SJCRH30 (cell line): ENCODE measurements at regions not wholly inside any gene's neighbourhood (a gene's known extent, or its start where the extent isn't known, plus 50 kb on each side); places are given as distances from the start of the nearest gene placed in this dataset.

ENCODE experiments used
- DNase-seq, 2 experiments: peaks; one replicate each; pipeline ENCODE4 v3.0.0-alpha.2; 2015 to 2020
- H3K27ac ChIP-seq: fragments of 250-450 bp; sonication (Bioruptor Pico); 2 replicates; pipeline ENCODE4 v1.5.1; 2020; ENCODE audit warnings: mild to moderate bottlenecking, moderate library complexity
- H3K27me3 ChIP-seq: fragments of 250-450 bp; sonication (Bioruptor Pico); 2 replicates; pipeline ENCODE4 v1.5.1; 2020; ENCODE audit warnings: mild to moderate bottlenecking, moderate library complexity
- H3K36me3 ChIP-seq: fragments of 250-450 bp; sonication (Bioruptor Pico); 2 replicates; pipeline ENCODE4 v1.5.1; 2020; ENCODE audit warnings: mild to moderate bottlenecking, moderate library complexity
- H3K4me1 ChIP-seq: fragments of 250-450 bp; sonication (Bioruptor Pico); 2 replicates; pipeline ENCODE4 v1.5.1; 2020; ENCODE audit warnings: mild to moderate bottlenecking, moderate library complexity
- H3K4me3 ChIP-seq: fragments of 250-450 bp; sonication (Bioruptor Pico); 2 replicates; pipeline ENCODE4 v1.5.1; 2020; ENCODE audit warnings: mild to moderate bottlenecking, moderate library complexity
- H3K9me3 ChIP-seq: fragments of 250-450 bp; sonication (Bioruptor Pico); replicated peaks from 2 replicates; pipeline ENCODE4 v1.5.1; 2020; ENCODE audit warnings: mild to moderate bottlenecking, moderate library complexity

- no peaks in the 10 kb centered on the region for H3K9me3 ChIP-seq
- no peaks in the 10 kb centered on the region for H3K27me3 ChIP-seq
- H3K4me1 ChIP-seq = no peaks in the 10 kb centered on the region
- no peak overlapping the region for H3K4me3 ChIP-seq
- DNase-seq = no peak
- H3K36me3 ChIP-seq = no peaks in the 10 kb centered on the region
- H3K27ac ChIP-seq = no peak overlapping the region
These were observed 221.9 kb downstream of the TSN start for GRCh38 chr2:121977326-121977725.

DNA sequence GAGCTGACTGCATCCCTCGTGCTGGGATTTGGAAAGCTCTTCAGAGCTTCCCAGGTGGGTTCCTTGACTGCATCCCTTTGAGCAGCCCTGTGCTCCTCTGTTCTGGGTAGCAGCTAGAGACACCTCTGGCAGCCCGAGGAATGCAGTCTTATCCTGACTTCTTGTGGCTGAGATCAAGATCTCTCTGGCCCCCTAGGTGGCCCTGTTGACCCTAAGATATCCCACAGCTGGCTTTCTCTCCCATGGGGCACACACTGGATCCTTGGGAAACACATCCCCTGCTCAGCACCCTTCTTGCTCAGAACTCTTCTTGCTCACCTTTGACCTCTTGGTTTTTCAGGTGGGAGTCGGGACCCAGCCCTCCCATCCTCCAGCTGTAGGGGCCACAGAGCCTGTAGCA, 237.2 kb downstream of the TSN start:
- Histone ChIP-seq H3K9me3 (no peaks in the 10 kb centered on the region), H3K36me3 (no peaks in the 10 kb centered on the region), H3K27ac (no peak overlapping the region), H3K27me3 (no peaks in the 10 kb centered on the region), H3K4me1 (no peaks in the 10 kb centered on the region), H3K4me3 (no peak overlapping the region)
- no peak for DNase-seq

- no peaks in the 10 kb centered on the region for H3K9me3 ChIP-seq
- no peaks in the 10 kb centered on the region for H3K27me3 ChIP-seq
- no peak overlapping the region for H3K4me3 ChIP-seq
- H3K36me3 ChIP-seq = no peaks in the 10 kb centered on the region
- DNase-seq = no peak
- H3K4me1 ChIP-seq = no peaks in the 10 kb centered on the region
- no peak overlapping the region for H3K27ac ChIP-seq
These were observed 238.2 kb downstream of the TSN start for GRCh38 chr2:121993682-121994081.

GRCh38 chr2:121994238-121995206, 239.1 kb downstream of the TSN start:
- Histone ChIP-seq H3K27me3 (no peaks in the 10 kb centered on the region), H3K27ac (no peak overlapping the region), H3K36me3 (no peaks in the 10 kb centered on the region), H3K9me3 (no peaks in the 10 kb centered on the region), H3K4me1 (peaks cover 5% of the 10 kb centered on the region; the same call in 1 of the 2 replicates), H3K4me3 (no peak overlapping the region)
- DNase-seq = no peak

DNA sequence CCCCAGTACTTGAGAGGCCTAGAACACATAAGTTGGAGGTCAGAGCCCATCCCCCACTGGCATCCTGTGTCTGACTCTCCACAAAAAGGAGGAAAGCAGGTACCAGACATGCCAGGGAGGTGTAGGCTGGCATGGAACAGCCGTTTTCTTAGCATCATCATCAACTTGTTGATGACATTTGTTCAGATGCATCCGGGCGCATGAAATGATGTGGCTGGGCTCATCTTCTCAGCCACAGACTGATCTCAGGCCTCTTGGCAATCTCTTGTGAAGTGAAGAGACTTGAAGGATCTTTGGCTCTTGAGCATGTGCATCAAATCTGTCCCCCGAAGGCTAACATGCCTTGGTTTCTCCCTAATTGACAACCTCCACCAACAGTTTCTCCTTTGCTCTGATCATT, 243.3 kb downstream of the TSN start:
- no peak for DNase-seq
- Histone ChIP-seq H3K27ac (no peak overlapping the region), H3K36me3 (no peaks in the 10 kb centered on the region), H3K27me3 (no peaks in the 10 kb centered on the region), H3K9me3 (no peaks in the 10 kb centered on the region), H3K4me1 (peaks cover 5% of the 10 kb centered on the region; the same call in 1 of the 2 replicates), H3K4me3 (no peak overlapping the region)

- Histone ChIP-seq H3K27me3 (no peaks in the 10 kb centered on the region), H3K27ac (no peak overlapping the region), H3K9me3 (no peaks in the 10 kb centered on the region), H3K4me1 (peaks cover 5% of the 10 kb centered on the region; the same call in 1 of the 2 replicates), H3K4me3 (no peak overlapping the region), H3K36me3 (no peaks in the 10 kb centered on the region)
- peak; percentile 68 to 82 for DNase-seq
These were observed 243.8 kb downstream of the TSN start for GRCh38 chr2:121999264-121999663.

GRCh38 chr2:122000556-122001340, 245.3 kb downstream of the TSN start:
- Histone ChIP-seq H3K36me3 (no peaks in the 10 kb centered on the region), H3K9me3 (no peaks in the 10 kb centered on the region), H3K4me1 (peaks cover 5% of the 10 kb centered on the region; the same call in 1 of the 2 replicates), H3K27ac (no peak overlapping the region), H3K4me3 (no peak overlapping the region), H3K27me3 (no peaks in the 10 kb centered on the region)
- DNase-seq = no peak

DNA sequence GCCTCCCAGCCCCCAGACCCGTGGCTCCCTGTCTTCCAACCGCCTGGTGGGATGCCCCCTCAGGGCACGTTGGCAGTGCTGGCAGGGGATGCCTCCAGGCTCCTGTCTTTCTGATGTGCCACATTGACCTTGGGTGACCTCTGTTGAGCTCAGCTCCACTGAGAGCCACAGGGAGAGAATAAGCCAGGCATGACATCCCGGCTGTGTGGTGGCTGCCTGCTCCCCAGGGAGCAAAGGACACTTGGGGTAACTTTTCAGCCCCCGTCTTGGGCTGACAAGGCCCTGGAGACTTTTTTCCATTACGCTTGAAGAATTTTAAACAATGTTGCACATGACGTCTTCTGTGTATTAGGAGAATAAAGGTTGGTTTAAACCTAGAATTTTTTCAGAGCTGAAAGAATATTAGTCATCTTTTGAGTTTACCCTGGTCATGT, 246.0 kb downstream of the TSN start:
- H3K27ac ChIP-seq = no peak overlapping the region
- no peaks in the 10 kb centered on the region for H3K36me3 ChIP-seq
- no peak overlapping the region for H3K4me3 ChIP-seq
- DNase-seq = no peak
- peaks cover 5% of the 10 kb centered on the region; the same call in 1 of the 2 replicates for H3K4me1 ChIP-seq
- H3K9me3 ChIP-seq = no peaks in the 10 kb centered on the region
- H3K27me3 ChIP-seq = no peaks in the 10 kb centered on the region

DNA sequence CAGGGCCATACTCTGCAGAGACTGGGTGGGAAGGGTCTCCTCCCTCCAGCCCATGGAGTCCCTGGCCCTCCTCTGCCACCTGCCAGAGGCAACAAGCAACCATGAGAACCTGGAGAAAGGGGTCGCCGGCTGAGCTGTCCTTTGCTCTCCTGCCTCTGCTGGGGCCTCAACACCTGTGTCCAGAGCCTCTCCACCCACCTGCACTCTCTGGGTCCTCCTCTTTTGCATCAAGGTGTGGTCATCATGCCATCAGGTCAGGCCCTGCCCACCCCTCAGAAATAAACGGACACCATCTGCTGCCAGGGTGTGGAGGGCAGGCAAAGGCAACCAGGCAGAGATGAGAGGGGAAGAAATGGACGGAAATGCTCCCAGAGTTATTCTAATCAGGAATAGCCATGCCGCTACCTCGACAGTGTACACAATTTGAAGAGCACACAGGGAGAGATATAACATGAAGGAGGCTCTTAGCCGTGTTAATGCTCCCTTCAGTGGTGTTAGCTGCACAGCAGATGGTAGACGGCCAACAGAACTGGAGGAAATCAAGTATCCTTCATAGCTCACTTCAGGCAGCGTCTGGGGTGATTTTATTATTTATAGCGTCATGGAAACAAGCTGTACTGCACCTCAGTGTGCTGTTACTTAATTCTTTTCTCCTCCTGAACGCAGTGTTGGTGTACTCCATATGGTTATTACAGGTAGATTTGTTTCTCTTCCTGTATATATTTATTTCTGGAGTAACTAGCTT, 247.9 kb downstream of the TSN start:
- DNase-seq = no peak
- Histone ChIP-seq H3K4me3 (no peak overlapping the region), H3K27ac (no peak overlapping the region), H3K9me3 (no peaks in the 10 kb centered on the region), H3K4me1 (peaks cover 5% of the 10 kb centered on the region; the same call in 1 of the 2 replicates), H3K36me3 (no peaks in the 10 kb centered on the region), H3K27me3 (no peaks in the 10 kb centered on the region)

DNA sequence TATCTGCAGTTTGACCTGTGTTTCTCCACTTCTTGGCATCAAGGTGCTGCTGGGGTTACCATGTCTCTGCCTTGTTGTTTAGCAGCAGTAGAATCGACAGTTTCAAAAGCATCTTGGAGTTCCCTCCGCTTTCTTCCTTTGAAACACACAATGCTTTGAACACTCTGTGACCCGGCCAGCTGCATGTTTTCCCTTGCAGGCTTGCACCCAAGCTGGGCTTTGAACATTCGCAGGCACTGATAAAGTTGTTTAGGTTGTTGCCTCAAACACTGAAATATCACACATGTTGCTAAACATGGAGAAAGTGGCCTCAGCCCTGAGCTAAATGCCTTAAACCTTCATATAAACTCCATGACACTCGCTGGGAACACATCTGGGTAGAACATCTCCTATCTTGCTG, 251.7 kb downstream of the TSN start:
- no peaks in the 10 kb centered on the region for H3K9me3 ChIP-seq

GRCh38 chr2:122007577-122007976, 252.1 kb downstream of the TSN start:
- H3K27ac ChIP-seq = no peak overlapping the region
- H3K4me1 ChIP-seq = no peaks in the 10 kb centered on the region
- no peaks in the 10 kb centered on the region for H3K27me3 ChIP-seq
- no peaks in the 10 kb centered on the region for H3K36me3 ChIP-seq
- H3K9me3 ChIP-seq = no peaks in the 10 kb centered on the region
- H3K4me3 ChIP-seq = no peak overlapping the region
- DNase-seq = no peak

More for the DNA sequence above, 251.7 kb downstream of the TSN start:
- H3K36me3 ChIP-seq = no peaks in the 10 kb centered on the region
- no peaks in the 10 kb centered on the region for H3K4me1 ChIP-seq
- DNase-seq = no peak
- no peak overlapping the region for H3K27ac ChIP-seq
- H3K4me3 ChIP-seq = no peak overlapping the region
- no peaks in the 10 kb centered on the region for H3K27me3 ChIP-seq

GRCh38 chr2:122009561-122009960, 254.1 kb downstream of the TSN start:
- H3K27ac ChIP-seq = no peak overlapping the region
- H3K9me3 ChIP-seq = no peaks in the 10 kb centered on the region
- H3K36me3 ChIP-seq = no peaks in the 10 kb centered on the region
- no peak for DNase-seq
- no peak overlapping the region for H3K4me3 ChIP-seq
- H3K27me3 ChIP-seq = no peaks in the 10 kb centered on the region
- no peaks in the 10 kb centered on the region for H3K4me1 ChIP-seq

DNA sequence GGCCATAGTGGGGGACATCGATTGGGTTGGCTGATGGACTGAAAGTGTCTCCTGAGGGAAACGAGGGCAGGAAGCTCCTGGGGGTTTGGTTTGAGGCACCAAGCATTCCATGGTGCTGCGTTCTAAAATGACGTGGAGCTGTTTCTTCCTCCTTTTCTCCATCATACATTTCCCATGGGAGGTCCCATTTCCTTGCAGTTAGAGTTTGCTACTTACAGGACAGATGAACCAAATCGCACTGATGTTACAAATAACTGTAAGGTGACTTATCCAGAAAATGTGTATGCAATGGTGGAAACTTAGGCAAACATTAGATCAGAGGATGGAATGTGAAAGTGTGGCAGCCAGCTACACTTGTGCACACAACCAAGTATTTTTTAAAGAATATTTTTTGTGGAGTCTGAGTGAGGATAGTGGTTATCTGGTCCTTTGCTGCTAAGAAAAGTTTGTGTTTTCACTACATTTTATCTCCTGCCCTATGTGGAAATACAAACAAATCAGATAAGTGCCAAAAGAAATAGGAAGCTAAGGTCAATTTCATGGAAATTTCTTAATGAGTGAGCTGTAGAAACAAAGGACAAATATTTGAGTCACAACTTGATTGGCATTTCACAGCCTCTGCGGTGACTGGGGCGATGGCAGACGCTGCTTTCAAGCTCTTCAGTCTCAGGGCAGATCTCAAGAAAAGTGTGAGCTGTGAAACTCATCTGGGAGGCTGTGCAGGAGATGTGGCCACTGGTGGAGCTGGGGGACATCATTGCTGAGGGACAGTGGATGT, 256.2 kb downstream of the TSN start:
- no peak overlapping the region for H3K4me3 ChIP-seq
- H3K36me3 ChIP-seq = no peaks in the 10 kb centered on the region
- H3K9me3 ChIP-seq = no peaks in the 10 kb centered on the region
- DNase-seq = no peak
- H3K4me1 ChIP-seq = no peaks in the 10 kb centered on the region
- H3K27ac ChIP-seq = no peak overlapping the region
- H3K27me3 ChIP-seq = no peaks in the 10 kb centered on the region

DNA sequence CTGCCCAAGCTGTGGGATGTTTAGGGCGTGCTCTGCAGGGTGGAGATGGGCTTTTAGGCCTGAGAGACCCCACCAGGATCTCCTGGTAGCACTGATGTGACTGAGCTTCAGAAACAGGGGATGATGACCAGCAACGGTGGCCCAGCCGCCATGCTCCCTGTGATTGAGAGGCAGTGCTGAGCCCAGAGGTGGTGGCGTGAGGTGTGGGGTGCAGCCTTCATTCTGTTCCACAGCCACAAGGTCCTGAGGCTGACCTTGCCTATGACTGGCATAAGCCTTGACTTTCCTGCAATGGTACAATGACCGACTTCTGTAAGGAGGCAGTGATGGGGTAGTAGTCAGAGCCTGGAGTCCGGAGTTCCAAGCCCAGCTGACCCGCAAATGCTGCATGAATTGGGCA, 263.3 kb downstream of the TSN start:
- Histone ChIP-seq H3K27me3 (no peaks in the 10 kb centered on the region), H3K27ac (no peak overlapping the region), H3K4me1 (no peaks in the 10 kb centered on the region), H3K4me3 (no peak overlapping the region), H3K9me3 (no peaks in the 10 kb centered on the region), H3K36me3 (no peaks in the 10 kb centered on the region)
- no peak for DNase-seq
